HL-60 (cell line): ENCODE measurements at regions not wholly inside any gene's neighbourhood (a gene's known extent, or its start where the extent isn't known, plus 50 kb on each side); places are given as distances from the start of the nearest gene placed in this dataset.

Experiments
- CTCF ChIP-seq: IDR thresholded peaks from one replicate; pipeline ENCODE4 v1.5.1; 2011; ENCODE audit warnings: low read length, control low read depth, inconsistent platforms; ENCODE audit not compliant: insufficient read depth
- REST ChIP-seq: IDR thresholded peaks from 2 replicates; pipeline ENCODE4 v1.6.1; 2012; ENCODE audit warnings: low read depth; ENCODE audit not compliant: insufficient replicate concordance

GRCh38 chr13:37390735-37391134 lies 207.8 kb downstream of the POSTN start:
- TF ChIP-seq CTCF, result no peak
- no peak for TF ChIP-seq REST
